H9 (cell line): ENCODE measurements at regions not wholly inside any gene's neighbourhood (a gene's known extent, or its start where the extent isn't known, plus 50 kb on each side); places are given as distances from the start of the nearest gene placed in this dataset.

Source experiments
- DNase-seq: peaks from one replicate; pipeline ENCODE4 v3.0.0-alpha.2; 2017
- H2AFZ ChIP-seq: one replicate; pipeline ENCODE4 v1.6.1; 2013; ENCODE audit warnings: mild to moderate bottlenecking, low read length, control low read depth, moderate library complexity
- H2AK5ac ChIP-seq: 2 replicates; pipeline ENCODE4 v1.6.1; 2013; ENCODE audit warnings: low read length, control low read depth, mixed read lengths; ENCODE audit not compliant: insufficient read length
- H2BK120ac ChIP-seq: one replicate; pipeline ENCODE4 v1.6.1; 2013; ENCODE audit warnings: low read depth, mild to moderate bottlenecking, low read length, control low read depth, inconsistent platforms; ENCODE audit not compliant: poor library complexity, severe bottlenecking
- H2BK12ac ChIP-seq: 2 replicates; pipeline ENCODE4 v1.6.1; 2013; ENCODE audit warnings: low read length, control low read depth, mixed read lengths, low read depth; ENCODE audit not compliant: insufficient read length
- H2BK15ac ChIP-seq: 2 replicates; pipeline ENCODE4 v1.6.1; 2013; ENCODE audit warnings: low read depth, low read length, control low read depth
- H2BK20ac ChIP-seq: one replicate; pipeline ENCODE4 v1.6.1; 2013; ENCODE audit warnings: low read depth, mild to moderate bottlenecking, low read length, control low read depth, inconsistent platforms; ENCODE audit not compliant: poor library complexity, severe bottlenecking
- H2BK5ac ChIP-seq: 2 replicates; pipeline ENCODE4 v1.6.1; 2013; ENCODE audit warnings: low read length, control low read depth, mixed read lengths; ENCODE audit not compliant: insufficient read length
- H3K14ac ChIP-seq: 2 replicates; pipeline ENCODE4 v1.6.1; 2013; ENCODE audit warnings: low read length, control low read depth; ENCODE audit not compliant: insufficient read depth
- H3K18ac ChIP-seq: 2 replicates; pipeline ENCODE4 v1.6.1; 2013; ENCODE audit warnings: low read depth, mild to moderate bottlenecking, mixed read lengths, low read length, control low read depth; ENCODE audit not compliant: insufficient read length
- H3K23ac ChIP-seq: 2 replicates; pipeline ENCODE4 v1.6.1; 2013; ENCODE audit warnings: low read length, control low read depth, mixed read lengths, low read depth; ENCODE audit not compliant: insufficient read length
- H3K23me2 ChIP-seq: 2 replicates; pipeline ENCODE4 v1.6.1; 2013; ENCODE audit warnings: low read depth, mild to moderate bottlenecking, mixed read lengths, low read length, control low read depth; ENCODE audit not compliant: insufficient read length, poor library complexity, severe bottlenecking
- H3K27ac ChIP-seq: 2 replicates; pipeline ENCODE4 v1.5.1; 2013; ENCODE audit warnings: low read length, control low read depth, mixed read lengths, low read depth; ENCODE audit not compliant: insufficient read length
- H3K27me3 ChIP-seq: 2 replicates; pipeline ENCODE4 v1.6.1; 2013; ENCODE audit warnings: low read length, control low read depth, inconsistent platforms; ENCODE audit not compliant: insufficient read depth
- H3K4ac ChIP-seq: 2 replicates; pipeline ENCODE4 v1.6.1; 2013; ENCODE audit warnings: low read depth, mild to moderate bottlenecking, control low read depth, inconsistent platforms, low read length, moderate library complexity
- H3K4me1 ChIP-seq: 2 replicates; pipeline ENCODE4 v1.6.1; 2013; ENCODE audit warnings: low read length, control low read depth, inconsistent platforms; ENCODE audit not compliant: insufficient read depth
- H3K4me2 ChIP-seq: 2 replicates; pipeline ENCODE4 v1.6.1; 2013; ENCODE audit warnings: low read length, control low read depth, mixed read lengths; ENCODE audit not compliant: insufficient read length, insufficient read depth
- H3K56ac ChIP-seq: 2 replicates; pipeline ENCODE4 v1.6.1; 2013; ENCODE audit warnings: low read depth, mild to moderate bottlenecking, mixed read lengths, low read length, control low read depth; ENCODE audit not compliant: insufficient read length
- H3K79me1 ChIP-seq: 2 replicates; pipeline ENCODE4 v1.6.1; 2013; ENCODE audit warnings: low read depth, mild to moderate bottlenecking, moderate library complexity, low read length, control low read depth, inconsistent platforms; ENCODE audit not compliant: insufficient read depth, poor library complexity, severe bottlenecking
- H3K79me2 ChIP-seq: 2 replicates; pipeline ENCODE4 v1.6.1; 2013; ENCODE audit warnings: low read length, control low read depth, inconsistent platforms; ENCODE audit not compliant: insufficient read depth
- H3K9ac ChIP-seq: 2 replicates; pipeline ENCODE4 v1.6.1; 2013; ENCODE audit warnings: low read length, control low read depth, mixed read lengths; ENCODE audit not compliant: insufficient read length; ENCODE audit errors: extremely low read depth
- H3K9me3 ChIP-seq: one replicate; pipeline ENCODE4 v1.6.1; 2013; ENCODE audit warnings: low read depth, low read length, inconsistent platforms; ENCODE audit not compliant: control insufficient read depth
- H3T11ph ChIP-seq: one replicate; pipeline ENCODE4 v1.6.1; 2013; ENCODE audit warnings: mild to moderate bottlenecking, low read length, control low read depth, inconsistent platforms
- H4K20me1 ChIP-seq: one replicate; pipeline ENCODE4 v1.6.1; 2013; ENCODE audit not compliant: control insufficient read depth, insufficient read length, insufficient read depth
- H4K5ac ChIP-seq: 2 replicates; pipeline ENCODE4 v1.6.1; 2013; ENCODE audit warnings: low read depth, mild to moderate bottlenecking, mixed read lengths, low read length, control low read depth; ENCODE audit not compliant: insufficient read length
- H4K8ac ChIP-seq: replicated peaks from 2 replicates; pipeline ENCODE4 v1.6.1; 2013; ENCODE audit warnings: low read length, control low read depth, mixed read lengths, low read depth; ENCODE audit not compliant: insufficient read length
- H4K91ac ChIP-seq: 2 replicates; pipeline ENCODE4 v1.6.1; 2013; ENCODE audit warnings: low read depth, mild to moderate bottlenecking, moderate library complexity, mixed read lengths, low read length, control low read depth; ENCODE audit not compliant: insufficient read length
- H3K27ac Mint-ChIP-seq, 3 experiments: 2 replicates in 2 of 3; 3 replicates in 1 of 3; pipeline ENCODE4 v1.8.0; 2020 to 2021; ENCODE audit warnings: mixed read lengths in 3 of 3, mild to moderate bottlenecking in 1 of 3, moderate library complexity in 1 of 3
- H3K27me3 Mint-ChIP-seq: 2 replicates; pipeline ENCODE4 v1.8.0; 2021; ENCODE audit warnings: low read depth, mild to moderate bottlenecking, moderate library complexity, mixed read lengths
- H3K36me3 Mint-ChIP-seq, 3 experiments: 2 replicates in 2 of 3; 3 replicates in 1 of 3; pipeline ENCODE4 v1.8.0; 2020 to 2021; ENCODE audit warnings: low read depth in 3 of 3, mixed read lengths in 3 of 3; ENCODE audit not compliant: insufficient read depth in 1 of 3
- H3K4me1 Mint-ChIP-seq, 2 experiments: 2 replicates each; pipeline ENCODE4 v1.8.0; 2020; ENCODE audit warnings: mixed read lengths in 2 of 2
- H3K4me3 Mint-ChIP-seq, 2 experiments: 2 replicates in 1 of 2; 3 replicates in 1 of 2; pipeline ENCODE4 v1.8.0; 2020 to 2021; ENCODE audit warnings: mild to moderate bottlenecking in 2 of 2, mixed read lengths in 2 of 2, moderate library complexity in 1 of 2
- H3K9me3 Mint-ChIP-seq, 2 experiments: 2 replicates in 1 of 2; 3 replicates in 1 of 2; pipeline ENCODE4 v1.8.0; 2020; ENCODE audit warnings: mild to moderate bottlenecking in 2 of 2, mixed read lengths in 2 of 2, moderate library complexity in 1 of 2
- WGBS: extraction: QIAGEN DNeasy Blood & Tissue Kit; methylation state at CpG from one replicate; pipeline ENCODE4 v1.1.7; 2013; ENCODE audit warnings: missing lambda C conversion rate, low lambda C conversion rate, mixed read lengths; ENCODE audit not compliant: insufficient read length; ENCODE audit errors: extremely low coverage; 5-methylcytosine and 5-hydroxymethylcytosine counted together
- TF ChIP-seq, protein P1 (sequence below): fragments of 200-600 bp; sonication (generic); conservative IDR thresholded peaks from 3 replicates; pipeline ENCODE4 v1.8.0; 2021; ENCODE audit warnings: antibody characterized with exemption, mild to moderate bottlenecking

DNA sequence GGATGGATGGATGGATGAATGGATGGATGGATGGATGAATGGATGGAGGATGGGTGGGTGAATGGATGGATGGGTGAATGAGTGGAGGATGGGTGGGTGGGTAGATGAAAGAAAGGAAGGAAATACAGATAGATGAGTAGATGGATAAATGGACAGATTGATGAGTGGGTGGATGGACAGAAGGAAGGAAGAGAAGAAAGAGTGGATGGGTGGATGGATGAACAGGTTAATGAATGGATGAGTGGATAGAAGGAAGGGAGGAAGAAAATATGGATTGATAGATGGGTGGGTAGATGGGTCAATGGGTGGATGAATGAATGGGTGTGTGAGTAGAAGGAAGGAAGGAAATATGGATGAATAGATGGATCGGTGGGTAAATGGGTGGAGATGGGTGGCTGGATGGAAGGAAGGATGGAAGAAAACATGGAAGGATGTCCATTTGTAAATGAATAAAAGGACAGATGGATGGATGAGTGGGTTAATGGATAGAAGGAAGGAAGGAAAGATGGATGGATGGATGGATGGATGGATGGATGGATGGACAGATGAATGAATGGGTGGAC, 97.3 kb upstream of the TNRC6C start:
- WGBS, result 100% methylated on average over 1 of the region's 1 CpG
- no peak overlapping the region for H4K91ac ChIP-seq

More for the DNA sequence above, 97.3 kb upstream of the TNRC6C start:
- no peak overlapping the region for H2BK5ac ChIP-seq
- no peaks in the 10 kb centered on the region for H3K23me2 ChIP-seq
- no peak overlapping the region for H3K56ac ChIP-seq
- TF ChIP-seq, protein P1, sequence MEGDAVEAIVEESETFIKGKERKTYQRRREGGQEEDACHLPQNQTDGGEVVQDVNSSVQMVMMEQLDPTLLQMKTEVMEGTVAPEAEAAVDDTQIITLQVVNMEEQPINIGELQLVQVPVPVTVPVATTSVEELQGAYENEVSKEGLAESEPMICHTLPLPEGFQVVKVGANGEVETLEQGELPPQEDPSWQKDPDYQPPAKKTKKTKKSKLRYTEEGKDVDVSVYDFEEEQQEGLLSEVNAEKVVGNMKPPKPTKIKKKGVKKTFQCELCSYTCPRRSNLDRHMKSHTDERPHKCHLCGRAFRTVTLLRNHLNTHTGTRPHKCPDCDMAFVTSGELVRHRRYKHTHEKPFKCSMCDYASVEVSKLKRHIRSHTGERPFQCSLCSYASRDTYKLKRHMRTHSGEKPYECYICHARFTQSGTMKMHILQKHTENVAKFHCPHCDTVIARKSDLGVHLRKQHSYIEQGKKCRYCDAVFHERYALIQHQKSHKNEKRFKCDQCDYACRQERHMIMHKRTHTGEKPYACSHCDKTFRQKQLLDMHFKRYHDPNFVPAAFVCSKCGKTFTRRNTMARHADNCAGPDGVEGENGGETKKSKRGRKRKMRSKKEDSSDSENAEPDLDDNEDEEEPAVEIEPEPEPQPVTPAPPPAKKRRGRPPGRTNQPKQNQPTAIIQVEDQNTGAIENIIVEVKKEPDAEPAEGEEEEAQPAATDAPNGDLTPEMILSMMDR, result no peak
- H2BK15ac ChIP-seq, result no peak overlapping the region
- H4K5ac ChIP-seq, result no peak overlapping the region
- H3K9ac ChIP-seq, result no peak overlapping the region
- H2BK12ac ChIP-seq, result no peak overlapping the region
- H3K79me2 ChIP-seq, result no peaks in the 10 kb centered on the region
- H2BK120ac ChIP-seq, result no peak overlapping the region
- no peak overlapping the region for H3T11ph ChIP-seq
- DNase-seq, result no peak
- H4K8ac ChIP-seq, result no peak overlapping the region
- no peaks in the 10 kb centered on the region for H3K9me3 Mint-ChIP-seq
- no peaks in the 10 kb centered on the region for H3K4me1 ChIP-seq
- no peaks in the 10 kb centered on the region for H3K9me3 ChIP-seq
- H3K36me3 Mint-ChIP-seq, result no peaks in the 10 kb centered on the region
- no peak overlapping the region for H3K23ac ChIP-seq
- no peak overlapping the region for H2AFZ ChIP-seq
- no peak overlapping the region for H3K27ac ChIP-seq
- no peaks in the 10 kb centered on the region for H4K20me1 ChIP-seq
- no peak overlapping the region for H3K4me2 ChIP-seq
- H3K4me3 Mint-ChIP-seq, result no peak overlapping the region
- no peak overlapping the region for H3K18ac ChIP-seq
- H3K27me3 Mint-ChIP-seq, result peaks cover 20% of the 10 kb centered on the region
- no peak overlapping the region for H3K27ac Mint-ChIP-seq
- H3K14ac ChIP-seq, result no peak overlapping the region
- no peaks in the 10 kb centered on the region for H3K27me3 ChIP-seq
- no peak overlapping the region for H2AK5ac ChIP-seq
- peaks cover 3 to 12% of the 10 kb centered on the region in 2 experiments; a peak in 2 of 4 replicates for H3K4me1 Mint-ChIP-seq
- no peak overlapping the region for H2BK20ac ChIP-seq
- H3K4ac ChIP-seq, result no peak overlapping the region
- no peaks in the 10 kb centered on the region for H3K79me1 ChIP-seq
